GM13977 (cell line): ENCODE measurements at regions not wholly inside any gene's neighbourhood (a gene's known extent, or its start where the extent isn't known, plus 50 kb on each side); places are given as distances from the start of the nearest gene placed in this dataset.

Experiments used
- DNase-seq: peaks from one replicate; pipeline ENCODE4 v3.0.0; 2012; ENCODE audit warnings: low spot score
- in situ Hi-C: fragments of 300-500 bp; cut with MboI; formaldehyde crosslinking; loops from one replicate; pipeline ENCODE4 v1.12.0; 2022; ENCODE audit warnings: low sequenced_read_pairs, low pct_unique_long_range_greater_than_20kb, mixed read lengths, inconsistent platforms; ENCODE audit not compliant: unreplicated experiment
- TF ChIP-seq, protein P1 (sequence below): IDR thresholded peaks from 2 replicates; pipeline ENCODE4 v1.5.1; 2012; ENCODE audit warnings: mild to moderate bottlenecking, control low read depth; ENCODE audit not compliant: insufficient read depth; ENCODE audit errors: extremely low read depth, missing control alignments

DNA sequence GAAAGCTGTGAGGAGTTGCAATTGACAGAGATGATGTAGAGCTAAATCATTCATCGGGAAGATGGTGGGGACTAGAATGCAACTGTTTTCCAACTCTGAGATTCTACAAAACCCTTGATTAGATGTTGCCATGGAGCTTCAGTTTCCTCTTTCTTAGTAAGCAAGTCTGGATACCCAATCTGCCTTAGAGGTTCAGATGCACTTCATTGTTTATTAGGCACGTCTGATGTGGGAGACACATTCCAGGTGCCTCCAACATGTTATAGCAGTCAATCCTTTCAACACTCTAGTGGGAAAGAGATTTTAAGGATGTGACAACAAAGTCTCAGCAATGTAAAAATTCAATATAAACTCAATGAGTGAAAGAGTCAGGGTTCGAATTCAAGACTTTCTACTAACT is 291.3 kb upstream of the PHYHIPL start:
- no peak for DNase-seq
- in situ Hi-C loops: no loop called here
- TF ChIP-seq, protein P1, sequence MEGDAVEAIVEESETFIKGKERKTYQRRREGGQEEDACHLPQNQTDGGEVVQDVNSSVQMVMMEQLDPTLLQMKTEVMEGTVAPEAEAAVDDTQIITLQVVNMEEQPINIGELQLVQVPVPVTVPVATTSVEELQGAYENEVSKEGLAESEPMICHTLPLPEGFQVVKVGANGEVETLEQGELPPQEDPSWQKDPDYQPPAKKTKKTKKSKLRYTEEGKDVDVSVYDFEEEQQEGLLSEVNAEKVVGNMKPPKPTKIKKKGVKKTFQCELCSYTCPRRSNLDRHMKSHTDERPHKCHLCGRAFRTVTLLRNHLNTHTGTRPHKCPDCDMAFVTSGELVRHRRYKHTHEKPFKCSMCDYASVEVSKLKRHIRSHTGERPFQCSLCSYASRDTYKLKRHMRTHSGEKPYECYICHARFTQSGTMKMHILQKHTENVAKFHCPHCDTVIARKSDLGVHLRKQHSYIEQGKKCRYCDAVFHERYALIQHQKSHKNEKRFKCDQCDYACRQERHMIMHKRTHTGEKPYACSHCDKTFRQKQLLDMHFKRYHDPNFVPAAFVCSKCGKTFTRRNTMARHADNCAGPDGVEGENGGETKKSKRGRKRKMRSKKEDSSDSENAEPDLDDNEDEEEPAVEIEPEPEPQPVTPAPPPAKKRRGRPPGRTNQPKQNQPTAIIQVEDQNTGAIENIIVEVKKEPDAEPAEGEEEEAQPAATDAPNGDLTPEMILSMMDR: no peak

DNA sequence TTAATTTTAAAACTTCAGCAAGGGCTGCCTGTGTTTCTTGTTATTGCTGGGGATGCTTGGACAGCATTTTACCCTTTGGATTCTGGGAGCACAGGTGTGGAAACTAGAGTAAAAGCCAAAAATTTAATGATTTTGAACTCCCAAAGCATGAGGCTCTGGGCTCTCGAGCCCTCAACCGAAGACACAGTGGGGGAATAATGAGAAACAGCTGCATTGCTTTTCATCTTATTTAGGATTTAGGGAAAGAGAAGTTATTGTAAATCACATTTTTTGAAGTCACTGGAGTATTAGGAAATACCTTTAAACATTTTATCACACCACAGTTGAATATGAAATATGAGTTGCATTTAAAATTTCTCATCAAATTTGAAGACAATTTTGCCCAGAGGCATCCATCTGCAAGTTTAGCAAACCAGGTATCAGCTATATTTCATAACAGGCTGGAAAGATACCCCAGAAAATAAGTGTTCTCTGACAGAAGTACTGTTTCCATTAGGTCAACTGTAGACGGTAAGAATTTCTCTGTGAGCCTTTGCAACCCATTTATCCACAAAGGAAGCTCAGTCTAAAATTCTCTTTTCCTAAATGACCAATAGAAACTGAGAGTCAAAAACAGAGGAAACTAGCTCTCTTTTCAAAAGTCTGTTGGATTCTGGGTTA is 290.6 kb upstream of the PHYHIPL start:
- DNase-seq: no peak
- in situ Hi-C loops: no loop called here
- TF ChIP-seq, protein P1: no peak

DNA sequence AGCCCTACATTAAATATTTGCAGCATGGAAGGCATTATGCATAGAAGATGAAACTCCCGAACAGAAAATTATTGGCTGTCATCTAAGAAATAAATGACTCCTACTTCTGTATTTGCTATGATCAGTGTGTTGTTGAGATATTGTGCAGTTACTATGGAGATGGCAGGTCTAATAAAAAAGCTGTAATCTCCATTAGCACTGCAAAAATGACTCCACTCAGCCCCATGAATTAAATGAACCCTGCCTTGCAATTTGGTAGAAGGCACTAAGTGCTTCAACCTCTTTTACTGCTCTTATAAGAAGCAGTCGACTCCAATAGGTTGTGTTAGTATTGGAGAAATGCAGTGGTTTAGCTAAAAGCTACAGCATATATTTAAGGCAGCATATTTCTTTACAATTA is 290.0 kb upstream of the PHYHIPL start:
- TF ChIP-seq, protein P1: no peak
- in situ Hi-C loops: no loop called here
- DNase-seq: no peak

DNA sequence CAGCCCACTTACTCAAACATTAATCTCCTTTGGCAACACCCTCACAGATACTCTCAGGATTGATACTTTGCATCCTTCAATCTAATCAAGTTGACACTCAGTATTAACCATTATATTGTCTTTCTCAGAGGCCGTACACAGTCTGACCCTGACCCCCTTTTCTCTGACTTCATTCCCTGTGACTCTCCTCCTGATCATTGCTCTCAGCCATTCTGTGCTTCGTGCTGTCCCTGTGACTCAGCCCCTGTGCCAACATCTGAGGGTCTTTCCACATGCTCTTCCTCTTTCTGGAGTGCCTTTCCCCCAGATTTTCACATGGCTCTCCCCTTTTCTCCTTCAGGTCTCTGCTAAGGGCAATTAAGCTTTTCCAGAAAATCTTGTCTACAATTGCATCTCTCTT is 289.0 kb upstream of the PHYHIPL start:
- TF ChIP-seq, protein P1: no peak
- in situ Hi-C loops: no loop called here
- no peak for DNase-seq

DNA sequence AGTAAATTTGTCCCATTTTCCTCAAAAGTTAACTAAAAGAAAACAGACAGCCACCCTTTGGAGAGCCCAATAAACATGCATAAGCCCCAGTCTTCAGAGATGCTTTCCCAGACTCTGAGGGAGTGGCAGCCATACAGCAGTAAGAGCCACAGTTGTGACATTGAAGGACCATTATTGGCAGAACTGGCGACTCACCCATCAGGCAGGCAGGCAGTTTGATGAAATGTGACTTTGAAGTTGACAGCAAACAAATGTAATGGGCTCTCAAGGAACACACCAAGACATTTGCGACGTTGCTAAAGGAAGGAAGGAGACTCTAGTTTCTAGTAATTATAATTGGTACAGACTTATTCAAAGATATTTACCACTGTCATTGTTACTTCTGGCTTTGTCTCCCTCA is 287.5 kb upstream of the PHYHIPL start:
- TF ChIP-seq, protein P1: no peak
- DNase-seq: no peak
- in situ Hi-C loops: no loop called here

DNA sequence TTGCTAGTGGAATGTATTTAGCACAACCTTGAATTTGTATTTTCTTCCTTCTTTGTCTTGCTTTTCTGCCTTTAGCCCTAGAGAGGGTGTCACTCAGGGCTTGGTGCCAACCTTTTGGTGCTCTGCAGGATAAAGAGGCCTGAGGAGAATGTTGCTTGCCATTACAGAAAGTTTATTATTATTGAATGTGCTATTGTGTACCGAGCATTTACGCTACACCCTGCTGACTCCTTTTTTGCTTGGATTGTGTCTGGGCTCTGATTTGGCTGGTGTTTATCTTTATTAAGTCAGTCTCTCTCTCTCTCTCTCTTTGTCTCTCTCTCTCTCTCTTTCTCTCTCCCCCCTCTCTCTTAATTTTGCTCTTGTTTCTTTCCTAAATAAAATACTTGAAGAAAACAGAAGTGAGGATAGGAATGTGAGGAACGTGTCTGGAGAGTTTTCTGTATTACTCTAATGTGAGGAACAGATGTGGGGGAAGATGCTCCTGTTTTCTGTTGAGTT is 284.4 kb upstream of the PHYHIPL start:
- in situ Hi-C loops: no loop called here
- DNase-seq: no peak
- TF ChIP-seq, protein P1: no peak

DNA sequence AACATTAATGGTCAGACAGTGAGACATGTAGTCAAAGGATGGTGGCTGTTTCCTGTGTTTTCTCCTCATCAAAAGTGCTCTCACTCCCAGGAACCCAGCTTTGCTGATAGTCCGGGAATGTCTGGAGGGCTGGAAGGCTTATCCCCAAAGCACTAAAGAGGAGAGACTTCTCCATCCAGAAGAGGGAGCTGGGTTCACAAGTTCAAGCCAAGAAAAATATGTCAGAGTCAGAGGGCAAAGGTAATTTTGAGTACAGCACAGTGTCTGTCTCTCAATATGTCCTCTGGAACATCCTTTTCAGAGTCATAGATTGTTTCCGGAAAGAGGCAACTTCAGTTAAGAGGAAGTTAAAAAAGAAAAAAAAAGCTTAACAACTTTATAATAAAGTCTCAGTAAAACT is 281.5 kb upstream of the PHYHIPL start:
- TF ChIP-seq, protein P1: no peak
- no peak for DNase-seq
- in situ Hi-C loops: no loop called here
